ENCODE measurements at regions not wholly inside any gene's neighbourhood (a gene's known extent, or its start where the extent isn't known, plus 50 kb on each side); places are given as distances from the start of the nearest gene placed in this dataset.

DNA sequence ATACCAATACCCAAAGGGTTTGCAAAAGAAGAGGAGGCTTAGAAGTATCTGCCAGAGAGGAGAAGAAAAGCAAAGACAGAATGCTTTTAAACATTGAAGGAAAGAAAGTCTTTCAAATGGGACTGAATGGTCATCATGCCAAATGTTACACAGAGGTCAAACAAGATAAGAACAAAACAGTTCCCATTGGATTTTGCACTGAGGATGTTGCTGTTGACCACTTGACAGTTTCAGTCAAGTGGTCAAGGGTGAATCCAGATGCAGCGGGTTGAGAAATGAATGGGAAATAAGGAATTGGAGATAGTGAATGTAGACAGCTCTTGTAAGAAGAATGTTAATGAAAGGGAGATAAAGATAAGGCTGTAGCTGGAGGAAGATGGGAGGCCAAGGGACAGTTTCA, 64.8 kb upstream of the FGG start:
- no peak for ATAC-seq
- POLR2A ChIA-PET, result no interaction called here
- H3K4me1 ChIP-seq (ENCODE audit: control insufficient read depth, insufficient read depth, low read length), result no peaks in the 10 kb centered on the region
- no peaks in the 10 kb centered on the region for H3K27me3 ChIP-seq (ENCODE audit: control insufficient read depth, insufficient read depth, low read length)
- TF ChIP-seq SIN3A (IDR thresholded peaks at IDR 0.05; ENCODE audit: borderline replicate concordance, insufficient read depth, low read depth, low read length), result no peak
- TF ChIP-seq, protein P1, sequence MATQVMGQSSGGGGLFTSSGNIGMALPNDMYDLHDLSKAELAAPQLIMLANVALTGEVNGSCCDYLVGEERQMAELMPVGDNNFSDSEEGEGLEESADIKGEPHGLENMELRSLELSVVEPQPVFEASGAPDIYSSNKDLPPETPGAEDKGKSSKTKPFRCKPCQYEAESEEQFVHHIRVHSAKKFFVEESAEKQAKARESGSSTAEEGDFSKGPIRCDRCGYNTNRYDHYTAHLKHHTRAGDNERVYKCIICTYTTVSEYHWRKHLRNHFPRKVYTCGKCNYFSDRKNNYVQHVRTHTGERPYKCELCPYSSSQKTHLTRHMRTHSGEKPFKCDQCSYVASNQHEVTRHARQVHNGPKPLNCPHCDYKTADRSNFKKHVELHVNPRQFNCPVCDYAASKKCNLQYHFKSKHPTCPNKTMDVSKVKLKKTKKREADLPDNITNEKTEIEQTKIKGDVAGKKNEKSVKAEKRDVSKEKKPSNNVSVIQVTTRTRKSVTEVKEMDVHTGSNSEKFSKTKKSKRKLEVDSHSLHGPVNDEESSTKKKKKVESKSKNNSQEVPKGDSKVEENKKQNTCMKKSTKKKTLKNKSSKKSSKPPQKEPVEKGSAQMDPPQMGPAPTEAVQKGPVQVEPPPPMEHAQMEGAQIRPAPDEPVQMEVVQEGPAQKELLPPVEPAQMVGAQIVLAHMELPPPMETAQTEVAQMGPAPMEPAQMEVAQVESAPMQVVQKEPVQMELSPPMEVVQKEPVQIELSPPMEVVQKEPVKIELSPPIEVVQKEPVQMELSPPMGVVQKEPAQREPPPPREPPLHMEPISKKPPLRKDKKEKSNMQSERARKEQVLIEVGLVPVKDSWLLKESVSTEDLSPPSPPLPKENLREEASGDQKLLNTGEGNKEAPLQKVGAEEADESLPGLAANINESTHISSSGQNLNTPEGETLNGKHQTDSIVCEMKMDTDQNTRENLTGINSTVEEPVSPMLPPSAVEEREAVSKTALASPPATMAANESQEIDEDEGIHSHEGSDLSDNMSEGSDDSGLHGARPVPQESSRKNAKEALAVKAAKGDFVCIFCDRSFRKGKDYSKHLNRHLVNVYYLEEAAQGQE (IDR thresholded peaks at IDR 0.05; ENCODE audit: insufficient read depth in 1 of 2, low read depth in 2 of 2, low read length in 1 of 2), result no peak
- TF ChIP-seq TCF7L2 (IDR thresholded peaks at IDR 0.05; ENCODE audit: low read depth, low read length), result no peak
- TF ChIP-seq POLR2AphosphoS5 (IDR thresholded peaks at IDR 0.05; ENCODE audit: low read depth, low read length), result no peak
- TF ChIP-seq, protein P2, sequence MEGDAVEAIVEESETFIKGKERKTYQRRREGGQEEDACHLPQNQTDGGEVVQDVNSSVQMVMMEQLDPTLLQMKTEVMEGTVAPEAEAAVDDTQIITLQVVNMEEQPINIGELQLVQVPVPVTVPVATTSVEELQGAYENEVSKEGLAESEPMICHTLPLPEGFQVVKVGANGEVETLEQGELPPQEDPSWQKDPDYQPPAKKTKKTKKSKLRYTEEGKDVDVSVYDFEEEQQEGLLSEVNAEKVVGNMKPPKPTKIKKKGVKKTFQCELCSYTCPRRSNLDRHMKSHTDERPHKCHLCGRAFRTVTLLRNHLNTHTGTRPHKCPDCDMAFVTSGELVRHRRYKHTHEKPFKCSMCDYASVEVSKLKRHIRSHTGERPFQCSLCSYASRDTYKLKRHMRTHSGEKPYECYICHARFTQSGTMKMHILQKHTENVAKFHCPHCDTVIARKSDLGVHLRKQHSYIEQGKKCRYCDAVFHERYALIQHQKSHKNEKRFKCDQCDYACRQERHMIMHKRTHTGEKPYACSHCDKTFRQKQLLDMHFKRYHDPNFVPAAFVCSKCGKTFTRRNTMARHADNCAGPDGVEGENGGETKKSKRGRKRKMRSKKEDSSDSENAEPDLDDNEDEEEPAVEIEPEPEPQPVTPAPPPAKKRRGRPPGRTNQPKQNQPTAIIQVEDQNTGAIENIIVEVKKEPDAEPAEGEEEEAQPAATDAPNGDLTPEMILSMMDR (IDR thresholded peaks at IDR 0.05), result no peak
- H3K4me3 ChIP-seq (ENCODE audit: low read depth in 2 of 2, low read length in 2 of 2), result no peak overlapping the region
- no peak for DNase-seq (ENCODE audit: low read depth, low spot score)
- CTCF ChIA-PET, result no interaction called here
- H3K27ac ChIP-seq (ENCODE audit: low read length), result no peak overlapping the region
- H3K36me3 ChIP-seq (ENCODE audit: control insufficient read depth, insufficient read depth, low read length), result no peaks in the 10 kb centered on the region
- intact Hi-C loops (cut with micrococcal nuclease; ENCODE audit: unreplicated experiment) (no loop called here), in situ Hi-C loops (cut with HindIII; ENCODE audit: low pct_unique_long_range_greater_than_20kb, low sequenced_read_pairs) (no loop called here)
- no TSS peak for BruUV-seq (replicated peaks)
- no peaks in the 10 kb centered on the region for H3K9me3 ChIP-seq (ENCODE audit: control insufficient read depth, insufficient read depth, low read depth, low read length)

DNA sequence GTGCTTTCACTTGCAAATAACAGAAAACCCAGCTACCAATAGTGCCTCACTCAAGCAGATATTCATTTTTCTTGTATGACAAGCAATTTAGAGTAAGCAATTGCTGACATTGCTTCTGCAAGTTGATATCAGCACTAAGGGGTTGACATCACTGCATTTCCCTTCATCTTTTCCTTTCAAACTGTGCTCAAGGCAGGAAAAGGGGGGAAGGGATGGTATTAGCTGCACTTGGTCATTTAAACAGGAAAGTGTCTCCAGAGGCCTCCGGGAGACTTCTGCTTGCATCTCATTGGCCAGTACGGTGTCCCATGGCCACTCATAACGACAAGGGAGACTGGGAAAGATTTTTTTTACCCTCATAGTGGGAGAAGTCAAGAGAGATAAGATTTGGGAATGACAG, 65.5 kb upstream of the FGG start:
- Histone ChIP-seq H3K27ac (ENCODE audit: low read length) (no peak overlapping the region), H3K27me3 (ENCODE audit: control insufficient read depth, insufficient read depth, low read length) (no peaks in the 10 kb centered on the region), H3K4me3 (ENCODE audit: low read depth in 2 of 2, low read length in 2 of 2) (no peak overlapping the region), H3K4me1 (ENCODE audit: control insufficient read depth, insufficient read depth, low read length) (no peaks in the 10 kb centered on the region), H3K36me3 (ENCODE audit: control insufficient read depth, insufficient read depth, low read length) (no peaks in the 10 kb centered on the region), H3K9me3 (ENCODE audit: control insufficient read depth, insufficient read depth, low read depth, low read length) (no peaks in the 10 kb centered on the region)
- DNase-seq (ENCODE audit: low read depth, low spot score) (no peak), ATAC-seq (no peak)
- ChIA-PET CTCF (no interaction called here), POLR2A (no interaction called here)
- BruUV-seq (replicated peaks), result no TSS peak
- intact Hi-C loops (cut with micrococcal nuclease; ENCODE audit: unreplicated experiment), result no loop called here
- TF ChIP-seq TCF7L2 (IDR thresholded peaks at IDR 0.05; ENCODE audit: low read depth, low read length) (no peak), SIN3A (IDR thresholded peaks at IDR 0.05; ENCODE audit: borderline replicate concordance, insufficient read depth, low read depth, low read length) (no peak), POLR2AphosphoS5 (IDR thresholded peaks at IDR 0.05; ENCODE audit: low read depth, low read length) (no peak)
- TF ChIP-seq, protein P2 (IDR thresholded peaks at IDR 0.05), result no peak
- TF ChIP-seq, protein P1 (IDR thresholded peaks at IDR 0.05; ENCODE audit: insufficient read depth in 1 of 2, low read depth in 2 of 2, low read length in 1 of 2), result no peak
- in situ Hi-C loops (cut with HindIII; ENCODE audit: low pct_unique_long_range_greater_than_20kb, low sequenced_read_pairs), result no loop called here
